Upper lobe of left lung (tissue), 6 donors: ENCODE measurements at regions not wholly inside any gene's neighbourhood (a gene's known extent, or its start where the extent isn't known, plus 50 kb on each side); places are given as distances from the start of the nearest gene placed in this dataset.

ENCODE experiments used
- ATAC-seq, 2 donors: fragments of 200-7000 bp; cut with Tn5 transposase; one replicate each; pipeline ENCODE4 v1.9.1; 2022; ENCODE audit warnings: mild to moderate bottlenecking in 2 of 2, moderate library complexity in 2 of 2; ENCODE audit not compliant: low FRiP score in 2 of 2
- DNase-seq, 2 donors: peaks; one replicate each; pipeline ENCODE4 v3.0.0-alpha.2; 2019 to 2020
- H3K27ac ChIP-seq, 4 donors: fragments of 200-600 bp; sonication (generic); one replicate each; pipeline ENCODE4 v1.5.1; 2016 to 2019
- H3K27me3 ChIP-seq, 4 donors: fragments of 200-600 bp; sonication (generic); one replicate each; pipeline ENCODE4 v1.5.1; 2017 to 2019
- H3K36me3 ChIP-seq, 4 donors: fragments of 200-600 bp; sonication (generic); one replicate each; pipeline ENCODE4 v1.5.1; 2016 to 2019
- H3K4me1 ChIP-seq, 4 donors: fragments of 200-600 bp; sonication (generic); one replicate each; pipeline ENCODE4 v1.5.1; 2018 to 2019
- H3K4me3 ChIP-seq, 4 donors: fragments of 200-600 bp; sonication (generic); one replicate each; pipeline ENCODE4 v1.5.1; 2017 to 2019; ENCODE audit warnings: mild to moderate bottlenecking in 2 of 4, moderate library complexity in 1 of 4
- H3K9me3 ChIP-seq, 4 donors: fragments of 200-600 bp; sonication (generic); one replicate each; pipeline ENCODE4 v1.5.1; 2018 to 2019
- CTCF ChIP-seq, 6 experiments: fragments of 450-650 bp in 4 of 6; fragments of 200-600 bp in 2 of 6; sonication (generic) in 2 of 6; IDR thresholded peaks; one replicate each; pipeline ENCODE4 v1.5.1; 2016 to 2019; ENCODE audit warnings: antibody characterized with exemption in 6 of 6
- EP300 ChIP-seq, 4 donors: sonication (generic); formaldehyde crosslinking; IDR thresholded peaks; one replicate each; pipeline ENCODE4 v1.5.1; 2017; ENCODE audit warnings: antibody characterized with exemption in 4 of 4, control low read depth in 2 of 4
- POLR2A ChIP-seq, 4 donors: fragments of 450-650 bp; IDR thresholded peaks; one replicate each; pipeline ENCODE4 v1.5.1; 2016 to 2017; ENCODE audit warnings: antibody characterized with exemption in 4 of 4, mild to moderate bottlenecking in 2 of 4
- POLR2AphosphoS5 ChIP-seq, 2 donors: sonication (generic); formaldehyde crosslinking; IDR thresholded peaks; one replicate each; pipeline ENCODE4 v1.5.1; 2017; ENCODE audit warnings: antibody characterized with exemption in 2 of 2
- WGBS, 2 donors: methylation state at CpG; one replicate each; pipeline ENCODE4 v1.1.5; 2017 to 2018; 5-methylcytosine and 5-hydroxymethylcytosine counted together
- donor health status: DM: no; HTN: no; CAD: no; lungs with moderate emphysema.
- donor health status: DM: no; HTN: yes; CAD: no; lungs with severe emphysema.

- Histone ChIP-seq H3K9me3 (no peaks in the 10 kb centered on the region), H3K4me1 (no peaks in the 10 kb centered on the region), H3K36me3 (no peaks in the 10 kb centered on the region), H3K4me3 (no peak overlapping the region), H3K27me3 (no peaks in the 10 kb centered on the region), H3K27ac (no peak overlapping the region)
- 87 to 99% methylated on average over 2 of the region's 2 CpGs for WGBS, 2 donors
- TF ChIP-seq EP300 (IDR thresholded peaks at IDR 0.05) (no peak), POLR2AphosphoS5 (IDR thresholded peaks at IDR 0.05) (no peak), POLR2A (IDR thresholded peaks at IDR 0.05) (no peak), CTCF (IDR thresholded peaks at IDR 0.05) (no peak)
- DNase-seq (no peak), ATAC-seq (no peak)
Observed at GRCh38 chr4:155565776-155566175, 100.9 kb upstream of the GUCY1A1 start.

GRCh38 chr4:155565330-155565729 lies 101.3 kb upstream of the GUCY1A1 start:
- Histone ChIP-seq H3K36me3 (no peaks in the 10 kb centered on the region), H3K4me3 (no peak overlapping the region), H3K9me3 (no peaks in the 10 kb centered on the region), H3K4me1 (no peaks in the 10 kb centered on the region), H3K27ac (no peak overlapping the region), H3K27me3 (no peaks in the 10 kb centered on the region)
- TF ChIP-seq POLR2AphosphoS5 (IDR thresholded peaks at IDR 0.05) (no peak), CTCF (IDR thresholded peaks at IDR 0.05) (no peak), EP300 (IDR thresholded peaks at IDR 0.05) (no peak), POLR2A (IDR thresholded peaks at IDR 0.05) (no peak)
- WGBS, 2 donors: 77 to 79% methylated on average over 1 of the region's 1 CpG
- no peak for DNase-seq
- ATAC-seq: no peak

DNA sequence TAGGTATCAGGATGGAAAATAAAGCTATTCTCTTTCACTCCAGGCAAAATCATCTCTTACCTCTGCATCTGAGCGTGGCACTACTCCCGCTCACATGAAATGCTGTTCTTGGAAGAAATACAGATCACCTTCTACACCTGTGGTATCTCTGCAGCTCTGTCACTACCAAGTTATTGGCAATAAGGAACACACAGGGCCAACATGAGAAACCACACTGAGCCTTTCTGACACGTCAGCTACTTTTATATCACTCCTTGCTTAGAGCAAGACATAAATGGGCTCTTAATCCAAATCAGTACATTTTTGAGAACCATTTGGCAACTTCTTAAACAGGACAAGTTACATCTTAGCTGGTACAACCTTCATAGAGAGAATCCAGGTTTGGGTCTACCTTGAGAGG lies 101.8 kb upstream of the GUCY1A1 start:
- TF ChIP-seq POLR2A (IDR thresholded peaks at IDR 0.05): no peak
- TF ChIP-seq POLR2AphosphoS5 (IDR thresholded peaks at IDR 0.05): no peak
- TF ChIP-seq EP300 (IDR thresholded peaks at IDR 0.05): no peak
- no peak for TF ChIP-seq CTCF (IDR thresholded peaks at IDR 0.05)
- DNase-seq (no peak), ATAC-seq (no peak)
- no peaks in the 10 kb centered on the region for H3K27me3 ChIP-seq
- H3K27ac ChIP-seq: no peak overlapping the region
- H3K4me3 ChIP-seq: no peak overlapping the region
- no peaks in the 10 kb centered on the region for H3K36me3 ChIP-seq
- 95 to 100% methylated on average over 3 of the region's 3 CpGs for WGBS, 2 donors
- H3K9me3 ChIP-seq: no peaks in the 10 kb centered on the region
- H3K4me1 ChIP-seq: no peaks in the 10 kb centered on the region

DNA sequence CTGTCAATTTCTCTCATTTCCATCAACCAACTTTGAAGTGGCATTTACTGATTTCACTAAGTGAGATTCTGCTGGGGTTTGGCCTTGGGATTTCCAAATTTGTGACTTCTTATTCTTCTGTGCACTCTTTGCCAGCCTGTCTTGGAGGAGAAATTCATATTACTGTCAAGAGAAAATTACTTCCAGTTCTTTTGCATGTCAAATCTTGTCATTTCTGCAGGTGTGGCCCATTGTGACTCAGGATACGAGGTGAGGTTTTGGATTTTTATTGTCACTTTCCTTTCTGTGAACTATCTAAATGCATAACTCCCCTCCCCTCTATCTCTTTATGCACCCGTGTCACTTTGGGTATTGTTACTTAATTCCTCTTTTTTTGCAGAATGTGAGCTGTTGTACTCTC lies 102.6 kb upstream of the GUCY1A1 start:
- Histone ChIP-seq H3K36me3 (no peaks in the 10 kb centered on the region), H3K27ac (no peak overlapping the region), H3K9me3 (no peaks in the 10 kb centered on the region), H3K4me1 (no peaks in the 10 kb centered on the region), H3K27me3 (no peaks in the 10 kb centered on the region), H3K4me3 (no peak overlapping the region)
- TF ChIP-seq EP300 (IDR thresholded peaks at IDR 0.05) (no peak), CTCF (IDR thresholded peaks at IDR 0.05) (no peak), POLR2A (IDR thresholded peaks at IDR 0.05) (no peak), POLR2AphosphoS5 (IDR thresholded peaks at IDR 0.05) (no peak)
- 71 to 75% methylated on average over 2 of the region's 2 CpGs for WGBS, 2 donors
- DNase-seq (no peak), ATAC-seq (no peak)

- H3K27ac ChIP-seq: no peak overlapping the region
- TF ChIP-seq EP300 (IDR thresholded peaks at IDR 0.05) (no peak), CTCF (IDR thresholded peaks at IDR 0.05) (no peak), POLR2A (IDR thresholded peaks at IDR 0.05) (no peak), POLR2AphosphoS5 (IDR thresholded peaks at IDR 0.05) (no peak)
- ATAC-seq (no peak), DNase-seq (no peak)
- H3K4me3 ChIP-seq: no peak overlapping the region
- no peaks in the 10 kb centered on the region for H3K4me1 ChIP-seq
- H3K9me3 ChIP-seq: no peaks in the 10 kb centered on the region
- no peaks in the 10 kb centered on the region for H3K36me3 ChIP-seq
- H3K27me3 ChIP-seq: no peaks in the 10 kb centered on the region
Observed at GRCh38 chr4:155559915-155560314, 106.7 kb upstream of the GUCY1A1 start.
